Adipocyte (in vitro differentiated cells): ENCODE measurements at regions not wholly inside any gene's neighbourhood (a gene's known extent, or its start where the extent isn't known, plus 50 kb on each side); places are given as distances from the start of the nearest gene placed in this dataset.

Experiments used
- DNase-seq: peaks from one replicate; pipeline ENCODE4 v3.0.0-alpha.2; 2015; ENCODE audit warnings: low read depth
- H3K27me3 ChIP-seq: replicated peaks from 2 replicates; pipeline ENCODE4 v1.7.0; 2013; ENCODE audit warnings: mild to moderate bottlenecking, low read length, moderate library complexity; ENCODE audit not compliant: control insufficient read depth, insufficient read depth
- H3K36me3 ChIP-seq: 2 replicates; pipeline ENCODE4 v1.7.0; 2013; ENCODE audit warnings: low read length, mild to moderate bottlenecking, moderate library complexity; ENCODE audit not compliant: control insufficient read depth, insufficient read depth, severe bottlenecking
- H3K4me1 ChIP-seq: 2 replicates; pipeline ENCODE4 v1.7.0; 2013; ENCODE audit warnings: mild to moderate bottlenecking, low read length, moderate library complexity; ENCODE audit not compliant: control insufficient read depth, insufficient read depth
- H3K4me3 ChIP-seq: 2 replicates; pipeline ENCODE4 v1.7.0; 2013; ENCODE audit warnings: mild to moderate bottlenecking, low read length, moderate library complexity
- H3K9ac ChIP-seq: 2 replicates; pipeline ENCODE4 v1.7.0; 2013; ENCODE audit warnings: mild to moderate bottlenecking, low read length, moderate library complexity
- H3K9me3 ChIP-seq: 2 replicates; pipeline ENCODE4 v1.7.0; 2013; ENCODE audit warnings: mild to moderate bottlenecking, low read length, moderate library complexity; ENCODE audit not compliant: control insufficient read depth

- Histone ChIP-seq H3K27me3 (peaks cover 59% of the 10 kb centered on the region), H3K9me3 (no peaks in the 10 kb centered on the region), H3K4me3 (no peak overlapping the region), H3K9ac (no peak overlapping the region), H3K4me1 (peaks cover 2% of the 10 kb centered on the region), H3K36me3 (no peaks in the 10 kb centered on the region)
- DNase-seq = no peak
These were observed 93.8 kb upstream of the ALX4 start for GRCh38 chr11:44403587-44404273.

- Histone ChIP-seq H3K4me3 (no peak overlapping the region), H3K9ac (no peak overlapping the region), H3K27me3 (peaks cover 61% of the 10 kb centered on the region), H3K36me3 (no peaks in the 10 kb centered on the region), H3K9me3 (no peaks in the 10 kb centered on the region), H3K4me1 (no peaks in the 10 kb centered on the region)
- DNase-seq = no peak
These were observed 94.4 kb upstream of the ALX4 start for GRCh38 chr11:44404301-44404700.

- no peaks in the 10 kb centered on the region for H3K36me3 ChIP-seq
- H3K4me1 ChIP-seq = no peaks in the 10 kb centered on the region
- no peak for DNase-seq
- no peak overlapping the region for H3K4me3 ChIP-seq
- peaks cover 66% of the 10 kb centered on the region for H3K27me3 ChIP-seq
- H3K9ac ChIP-seq = no peak overlapping the region
- no peaks in the 10 kb centered on the region for H3K9me3 ChIP-seq
These were observed 94.9 kb upstream of the ALX4 start for GRCh38 chr11:44404736-44405395.

GRCh38 chr11:44407211-44407996 lies 97.5 kb upstream of the ALX4 start:
- H3K36me3 ChIP-seq = no peaks in the 10 kb centered on the region
- no peaks in the 10 kb centered on the region for H3K4me1 ChIP-seq
- H3K4me3 ChIP-seq = no peak overlapping the region
- no peak for DNase-seq
- peaks cover 5% of the 10 kb centered on the region for H3K9me3 ChIP-seq
- no peak overlapping the region for H3K9ac ChIP-seq
- H3K27me3 ChIP-seq = peaks cover 74% of the 10 kb centered on the region

GRCh38 chr11:44408141-44408540 lies 98.2 kb upstream of the ALX4 start:
- Histone ChIP-seq H3K36me3 (no peaks in the 10 kb centered on the region), H3K27me3 (peaks cover 73% of the 10 kb centered on the region), H3K9me3 (peaks cover 5% of the 10 kb centered on the region), H3K9ac (no peak overlapping the region), H3K4me1 (no peaks in the 10 kb centered on the region), H3K4me3 (no peak overlapping the region)
- DNase-seq = no peak

GRCh38 chr11:44408711-44409470 lies 99.0 kb upstream of the ALX4 start:
- DNase-seq = no peak
- Histone ChIP-seq H3K4me3 (no peak overlapping the region), H3K27me3 (peaks cover 70% of the 10 kb centered on the region)

GRCh38 chr11:44409558-44410236 lies 99.8 kb upstream of the ALX4 start:
- DNase-seq = no peak
- H3K27me3 ChIP-seq = peaks cover 67% of the 10 kb centered on the region
- H3K9me3 ChIP-seq = peaks cover 5% of the 10 kb centered on the region
- no peaks in the 10 kb centered on the region for H3K36me3 ChIP-seq
- no peak overlapping the region for H3K4me3 ChIP-seq
- H3K4me1 ChIP-seq = no peaks in the 10 kb centered on the region
- H3K9ac ChIP-seq = no peak overlapping the region

More at GRCh38 chr11:44408711-44409470, 99.0 kb upstream of the ALX4 start:
- Histone ChIP-seq H3K4me1 (no peaks in the 10 kb centered on the region), H3K9ac (no peak overlapping the region), H3K9me3 (peaks cover 5% of the 10 kb centered on the region), H3K36me3 (no peaks in the 10 kb centered on the region)

GRCh38 chr11:44416776-44417175 lies 106.8 kb upstream of the ALX4 start:
- Histone ChIP-seq H3K4me3 (no peak overlapping the region), H3K9ac (no peak overlapping the region), H3K9me3 (peaks cover 5% of the 10 kb centered on the region), H3K36me3 (no peaks in the 10 kb centered on the region), H3K27me3 (peaks cover 44% of the 10 kb centered on the region), H3K4me1 (no peaks in the 10 kb centered on the region)
- no peak for DNase-seq

GRCh38 chr11:44417731-44418455 lies 108.0 kb upstream of the ALX4 start:
- H3K27me3 ChIP-seq = peaks cover 48% of the 10 kb centered on the region
- DNase-seq = no peak

GRCh38 chr11:44418456-44418830 lies 108.5 kb upstream of the ALX4 start:
- DNase-seq = no peak

More at GRCh38 chr11:44417731-44418455, 108.0 kb upstream of the ALX4 start:
- H3K36me3 ChIP-seq = no peaks in the 10 kb centered on the region
- peaks cover 4% of the 10 kb centered on the region for H3K9me3 ChIP-seq
- H3K9ac ChIP-seq = no peak overlapping the region
- H3K4me3 ChIP-seq = no peak overlapping the region
- H3K4me1 ChIP-seq = no peaks in the 10 kb centered on the region

More at GRCh38 chr11:44418456-44418830, 108.5 kb upstream of the ALX4 start:
- no peaks in the 10 kb centered on the region for H3K36me3 ChIP-seq
- H3K9me3 ChIP-seq = peaks cover 4% of the 10 kb centered on the region
- no peaks in the 10 kb centered on the region for H3K4me1 ChIP-seq
- no peak overlapping the region for H3K9ac ChIP-seq
- peaks cover 48% of the 10 kb centered on the region for H3K27me3 ChIP-seq
- no peak overlapping the region for H3K4me3 ChIP-seq
